ENCODE measurements at regions not wholly inside any gene's neighbourhood (a gene's known extent, or its start where the extent isn't known, plus 50 kb on each side); places are given as distances from the start of the nearest gene placed in this dataset.

DNA sequence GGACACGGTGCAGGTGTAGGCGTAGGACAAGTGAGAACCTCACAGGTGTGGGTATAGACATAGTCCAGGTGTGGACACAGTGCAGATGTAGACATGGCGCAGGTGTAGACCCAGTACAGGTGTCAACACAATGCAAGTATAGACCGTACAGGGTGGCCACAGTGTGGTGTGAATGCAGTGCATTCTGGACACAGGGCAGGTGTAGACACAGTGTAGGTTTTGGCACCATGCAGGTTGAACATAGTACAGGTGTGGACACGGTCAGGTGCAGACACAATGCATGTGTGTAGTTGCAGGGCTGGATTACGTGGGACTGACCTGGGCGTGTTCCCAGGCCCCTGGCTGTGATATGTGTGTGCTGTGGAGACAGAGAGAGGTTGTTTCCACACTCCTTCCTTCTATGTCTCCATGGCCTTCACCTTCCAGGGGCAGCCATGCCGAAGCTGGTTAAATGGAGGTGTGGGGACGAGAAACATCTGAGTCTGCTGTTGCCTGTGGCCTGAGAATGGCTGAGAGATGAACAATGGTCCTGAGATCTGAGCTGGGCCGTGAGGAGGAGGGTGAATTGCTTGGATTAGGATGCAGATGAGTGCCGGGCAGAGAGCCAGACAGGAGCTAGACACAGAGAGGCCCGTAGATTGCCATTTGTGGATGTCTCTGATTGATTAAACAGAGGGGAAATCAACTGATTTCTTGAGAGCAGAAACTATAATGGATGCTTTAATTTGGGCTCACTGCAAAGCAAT, 343.9 kb upstream of the SHH start:
- TF ChIP-seq EP300 (IDR thresholded peaks at IDR 0.05) (no peak), POLR2AphosphoS5 (IDR thresholded peaks at IDR 0.05) (no peak), POLR2A (IDR thresholded peaks at IDR 0.05) (no peak)
- TF ChIP-seq, protein P1, sequence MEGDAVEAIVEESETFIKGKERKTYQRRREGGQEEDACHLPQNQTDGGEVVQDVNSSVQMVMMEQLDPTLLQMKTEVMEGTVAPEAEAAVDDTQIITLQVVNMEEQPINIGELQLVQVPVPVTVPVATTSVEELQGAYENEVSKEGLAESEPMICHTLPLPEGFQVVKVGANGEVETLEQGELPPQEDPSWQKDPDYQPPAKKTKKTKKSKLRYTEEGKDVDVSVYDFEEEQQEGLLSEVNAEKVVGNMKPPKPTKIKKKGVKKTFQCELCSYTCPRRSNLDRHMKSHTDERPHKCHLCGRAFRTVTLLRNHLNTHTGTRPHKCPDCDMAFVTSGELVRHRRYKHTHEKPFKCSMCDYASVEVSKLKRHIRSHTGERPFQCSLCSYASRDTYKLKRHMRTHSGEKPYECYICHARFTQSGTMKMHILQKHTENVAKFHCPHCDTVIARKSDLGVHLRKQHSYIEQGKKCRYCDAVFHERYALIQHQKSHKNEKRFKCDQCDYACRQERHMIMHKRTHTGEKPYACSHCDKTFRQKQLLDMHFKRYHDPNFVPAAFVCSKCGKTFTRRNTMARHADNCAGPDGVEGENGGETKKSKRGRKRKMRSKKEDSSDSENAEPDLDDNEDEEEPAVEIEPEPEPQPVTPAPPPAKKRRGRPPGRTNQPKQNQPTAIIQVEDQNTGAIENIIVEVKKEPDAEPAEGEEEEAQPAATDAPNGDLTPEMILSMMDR (IDR thresholded peaks at IDR 0.05) = no peak
- Histone ChIP-seq H3K9me3 (no peaks in the 10 kb centered on the region), H3K36me3 (no peaks in the 10 kb centered on the region), H3K27ac (no peak overlapping the region), H3K4me3 (no peak overlapping the region), H3K4me1 (no peaks in the 10 kb centered on the region), H3K27me3 (no peaks in the 10 kb centered on the region)
- 77% methylated on average over 10 to 12 of the region's 12 CpGs for WGBS, 2 donors
- no peak for DNase-seq
- ATAC-seq (ENCODE audit: low FRiP score in 2 of 2) = peak in 1 of 2 donors; percentile 46

DNA sequence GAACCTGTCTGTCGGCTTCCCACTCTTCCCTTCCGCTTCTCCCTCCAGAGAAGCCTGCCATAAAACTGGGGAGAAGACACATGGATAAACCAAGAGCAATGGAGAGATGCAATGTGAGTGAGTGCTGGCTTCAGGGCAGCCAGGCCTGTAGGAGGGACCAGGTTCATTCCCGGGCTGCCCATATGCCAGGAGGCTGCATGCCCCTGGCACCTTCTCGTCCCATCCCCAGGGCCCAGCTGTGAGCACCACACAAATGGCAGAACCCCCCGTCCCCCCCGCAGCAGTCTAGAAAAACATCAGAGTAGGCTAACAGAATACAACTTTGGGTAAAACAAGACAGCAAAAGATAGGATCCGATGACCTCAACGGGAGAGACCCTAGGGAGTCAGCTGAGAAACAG, 341.3 kb upstream of the SHH start:
- ATAC-seq (ENCODE audit: low FRiP score in 2 of 2) = no peak
- Histone ChIP-seq H3K36me3 (no peaks in the 10 kb centered on the region), H3K27me3 (no peaks in the 10 kb centered on the region), H3K4me3 (no peak overlapping the region), H3K27ac (no peak overlapping the region), H3K9me3 (no peaks in the 10 kb centered on the region), H3K4me1 (no peaks in the 10 kb centered on the region)
- TF ChIP-seq POLR2A (IDR thresholded peaks at IDR 0.05) = no peak
- no peak for TF ChIP-seq POLR2AphosphoS5 (IDR thresholded peaks at IDR 0.05)
- TF ChIP-seq EP300 (IDR thresholded peaks at IDR 0.05) = no peak
- TF ChIP-seq, protein P1 (IDR thresholded peaks at IDR 0.05) = no peak
- DNase-seq = no peak
- 95 to 96% methylated on average over 8 of the region's 8 CpGs for WGBS, 2 donors

DNA sequence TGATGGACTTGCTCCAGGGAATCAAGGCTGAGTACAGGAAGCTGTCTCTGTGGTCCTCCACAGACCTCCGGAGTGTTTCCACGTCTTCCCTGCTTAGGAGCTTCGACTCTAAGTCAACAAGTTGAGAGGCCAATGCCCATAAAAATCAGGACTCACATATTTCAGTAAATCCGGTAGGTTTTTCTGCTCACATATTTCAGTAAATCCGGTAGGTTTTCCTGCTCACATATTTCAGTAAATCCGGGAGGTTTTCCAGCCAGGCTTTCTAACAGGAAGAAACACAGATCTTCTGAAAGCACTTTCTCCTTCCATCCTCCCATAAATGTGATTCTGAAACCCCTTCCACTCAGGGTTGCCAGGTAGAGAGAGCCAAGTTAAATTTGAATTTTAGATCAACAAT, 340.1 kb upstream of the SHH start:
- TF ChIP-seq POLR2AphosphoS5 (IDR thresholded peaks at IDR 0.05) (no peak), POLR2A (IDR thresholded peaks at IDR 0.05) (no peak), EP300 (IDR thresholded peaks at IDR 0.05) (no peak)
- TF ChIP-seq, protein P1 (IDR thresholded peaks at IDR 0.05) = no peak
- ATAC-seq (ENCODE audit: low FRiP score in 2 of 2) (no peak), DNase-seq (no peak)
- H3K27ac ChIP-seq = no peak overlapping the region
- WGBS, 2 donors = 30 to 34% methylated on average over 6 of the region's 6 CpGs
- H3K4me1 ChIP-seq = no peaks in the 10 kb centered on the region
- no peaks in the 10 kb centered on the region for H3K9me3 ChIP-seq
- no peaks in the 10 kb centered on the region for H3K27me3 ChIP-seq
- H3K4me3 ChIP-seq = no peak overlapping the region
- H3K36me3 ChIP-seq = no peaks in the 10 kb centered on the region

DNA sequence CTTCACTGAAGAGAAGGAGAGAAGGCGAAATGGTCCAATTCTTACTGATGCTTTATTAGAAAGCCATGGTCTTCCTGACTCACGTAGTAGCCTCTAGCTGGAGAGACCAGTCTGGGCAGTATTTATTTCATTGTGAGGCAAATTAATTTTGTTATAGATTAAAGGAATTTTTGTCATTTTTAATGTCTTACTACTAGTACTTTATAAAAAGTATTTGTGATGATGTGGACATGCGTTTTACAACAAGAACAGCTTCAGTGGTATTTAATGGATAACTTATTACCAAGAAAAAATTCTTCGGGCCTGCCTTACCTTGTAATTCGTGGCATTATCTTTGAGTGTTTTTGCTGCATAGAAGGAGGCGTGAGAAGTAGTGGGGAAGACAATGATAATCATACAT, 339.4 kb upstream of the SHH start:
- H3K4me1 ChIP-seq = no peaks in the 10 kb centered on the region
- 61 to 66% methylated on average over 6 of the region's 6 CpGs for WGBS, 2 donors
- TF ChIP-seq, protein P1 (IDR thresholded peaks at IDR 0.05) = no peak
- TF ChIP-seq EP300 (IDR thresholded peaks at IDR 0.05) = no peak
- TF ChIP-seq POLR2A (IDR thresholded peaks at IDR 0.05) = no peak
- no peak for TF ChIP-seq POLR2AphosphoS5 (IDR thresholded peaks at IDR 0.05)
- no peaks in the 10 kb centered on the region for H3K36me3 ChIP-seq
- DNase-seq = no peak
- H3K9me3 ChIP-seq = no peaks in the 10 kb centered on the region
- H3K27ac ChIP-seq = no peak overlapping the region
- no peaks in the 10 kb centered on the region for H3K27me3 ChIP-seq
- ATAC-seq (ENCODE audit: low FRiP score in 2 of 2) = no peak
- H3K4me3 ChIP-seq = no peak overlapping the region

DNA sequence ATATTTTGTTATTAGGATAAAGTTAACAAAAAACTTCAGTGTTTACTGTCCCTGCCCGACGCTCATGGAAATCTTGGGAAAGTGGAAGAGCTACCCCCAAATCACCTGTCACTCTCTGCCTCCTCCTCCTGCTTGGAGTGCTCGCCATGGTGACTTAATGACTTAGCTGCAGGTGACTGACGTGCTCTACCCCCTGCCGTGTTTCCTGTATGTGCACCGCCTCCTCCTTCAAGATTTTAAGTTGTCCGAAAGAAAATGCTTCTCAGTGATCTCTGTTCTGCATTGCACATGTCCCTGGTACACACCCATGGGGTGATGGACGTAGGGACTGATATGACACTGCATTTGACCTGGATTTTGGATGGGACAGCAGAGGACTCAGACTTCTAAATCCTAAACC, 338.8 kb upstream of the SHH start:
- DNase-seq (no peak), ATAC-seq (ENCODE audit: low FRiP score in 2 of 2) (no peak)
- Histone ChIP-seq H3K4me3 (no peak overlapping the region), H3K36me3 (no peaks in the 10 kb centered on the region), H3K27me3 (no peaks in the 10 kb centered on the region), H3K27ac (no peak overlapping the region), H3K9me3 (no peaks in the 10 kb centered on the region), H3K4me1 (no peaks in the 10 kb centered on the region)
- 49 to 52% methylated on average over 8 of the region's 8 CpGs for WGBS, 2 donors
- no peak for TF ChIP-seq POLR2A (IDR thresholded peaks at IDR 0.05)
- TF ChIP-seq, protein P1 (IDR thresholded peaks at IDR 0.05) = no peak

All from upper lobe of left lung (tissue), 6 donors.